CD4-positive, alpha-beta T cell treated with Interferon gamma for 1 hour (primary cell): ENCODE measurements at regions not wholly inside any gene's neighbourhood (a gene's known extent, or its start where the extent isn't known, plus 50 kb on each side); places are given as distances from the start of the nearest gene placed in this dataset.

ENCODE experiments used
- DNase-seq: peaks from one replicate; pipeline ENCODE4 v3.0.0-alpha.2; 2020

- DNase-seq = no peak
Measured at GRCh38 chr1:36717431-36717830, 234.7 kb upstream of the CSF3R start.

DNA sequence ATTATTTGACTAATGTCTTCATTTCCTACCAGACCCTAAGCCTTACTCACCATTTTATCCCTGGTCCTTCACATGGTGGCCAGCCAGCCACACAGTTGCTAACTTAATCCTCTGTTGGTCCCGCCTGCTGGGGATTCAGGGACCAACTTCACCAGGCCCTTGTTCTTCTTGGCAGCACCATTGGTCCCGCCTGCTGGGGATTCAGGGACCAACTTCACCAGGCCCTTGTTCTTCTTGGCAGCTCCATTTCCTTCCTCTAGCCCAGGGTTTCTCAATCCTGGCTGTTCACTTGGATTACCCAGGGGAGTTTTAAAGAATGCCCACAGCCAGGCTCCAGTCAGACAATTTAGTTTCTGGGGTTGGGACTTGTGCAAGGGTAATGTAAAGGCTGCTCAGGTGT is 233.1 kb upstream of the CSF3R start:
- no peak for DNase-seq

DNA sequence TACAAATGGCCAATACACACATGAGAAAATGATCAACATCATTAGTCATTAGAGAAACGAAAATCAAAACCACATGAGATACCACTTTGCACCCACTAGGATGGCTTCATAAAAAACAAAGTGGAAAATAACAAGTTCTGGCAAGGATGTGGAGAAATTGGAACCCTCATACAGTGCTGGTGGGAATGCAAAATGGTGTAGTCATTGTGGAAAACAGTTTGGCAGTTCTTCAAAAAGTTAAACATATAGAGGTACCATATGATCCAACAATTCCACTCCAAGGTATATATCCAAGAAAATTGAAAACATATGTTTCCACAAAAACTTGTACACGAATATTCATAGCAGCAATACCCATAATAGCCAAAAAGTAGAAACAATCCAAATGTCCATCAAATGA is 231.6 kb upstream of the CSF3R start:
- no peak for DNase-seq

- DNase-seq = no peak
Measured at GRCh38 chr1:36711480-36711879, 228.8 kb upstream of the CSF3R start.

GRCh38 chr1:36710951-36711350 is 228.2 kb upstream of the CSF3R start:
- DNase-seq = no peak

GRCh38 chr1:36709869-36710481 is 227.3 kb upstream of the CSF3R start:
- DNase-seq = no peak

DNA sequence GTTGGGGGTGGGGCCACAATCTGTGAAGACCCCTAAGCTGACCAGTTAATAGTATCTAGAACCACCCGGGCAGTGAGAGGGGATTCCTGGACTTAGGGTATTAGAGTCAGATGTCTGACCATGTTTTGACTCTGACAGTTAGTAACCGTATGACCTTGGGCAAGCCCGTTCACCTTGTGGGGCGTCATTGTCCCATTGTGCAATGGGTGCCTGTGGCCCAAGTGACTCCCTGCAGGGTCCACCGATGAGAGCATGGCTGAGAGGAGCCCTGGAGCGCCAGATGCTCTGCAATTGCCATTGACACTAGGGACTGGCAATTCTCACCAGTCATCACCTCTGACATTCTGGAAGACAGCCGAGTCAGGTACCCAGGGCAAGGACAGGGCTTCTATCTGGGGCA is 225.9 kb upstream of the CSF3R start:
- DNase-seq = no peak

GRCh38 chr1:36707221-36707620 is 224.5 kb upstream of the CSF3R start:
- DNase-seq = no peak

DNA sequence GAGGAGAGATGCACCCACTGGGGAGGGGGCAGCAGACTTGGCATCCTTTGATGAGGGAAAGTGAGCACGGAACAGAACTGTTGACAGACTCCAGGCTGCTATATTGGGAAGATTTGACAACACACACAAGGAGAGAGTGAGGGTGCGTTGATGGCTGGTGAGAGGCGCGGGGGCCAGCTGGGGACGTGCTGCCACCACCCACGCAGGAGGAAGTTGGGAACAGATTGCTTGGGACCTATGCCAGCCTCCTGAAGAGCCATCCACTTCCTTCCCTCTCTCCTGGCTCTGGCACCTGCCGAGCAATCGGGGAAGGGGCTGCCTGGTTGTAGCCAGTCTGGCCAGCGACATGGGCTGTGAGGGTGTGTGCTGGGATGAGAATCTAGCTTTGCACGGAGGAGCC is 223.7 kb upstream of the CSF3R start:
- DNase-seq = no peak

DNA sequence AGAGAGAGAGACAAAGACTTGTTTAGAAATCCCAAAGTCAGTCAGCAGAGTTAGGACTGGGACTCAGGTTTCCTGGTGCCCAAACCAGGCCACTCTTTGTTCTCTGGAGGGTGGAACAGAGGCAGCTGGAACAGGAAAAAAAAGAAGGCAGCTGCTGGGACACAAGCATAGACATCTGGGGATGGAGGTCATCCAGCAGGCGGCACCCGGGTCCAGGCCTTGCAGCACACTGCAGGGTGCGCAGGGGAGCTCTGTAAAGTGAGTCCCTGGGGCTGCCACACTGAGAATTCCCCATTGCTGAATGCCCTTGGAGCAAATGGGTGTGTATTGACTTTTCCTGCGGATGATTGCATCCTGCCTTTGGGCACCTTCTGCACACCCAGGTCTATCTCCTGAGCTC is 222.9 kb upstream of the CSF3R start:
- DNase-seq = no peak

GRCh38 chr1:36703526-36704208 is 221.0 kb upstream of the CSF3R start:
- peak; percentile 38 for DNase-seq

GRCh38 chr1:36702963-36703362 is 220.2 kb upstream of the CSF3R start:
- no peak for DNase-seq

DNA sequence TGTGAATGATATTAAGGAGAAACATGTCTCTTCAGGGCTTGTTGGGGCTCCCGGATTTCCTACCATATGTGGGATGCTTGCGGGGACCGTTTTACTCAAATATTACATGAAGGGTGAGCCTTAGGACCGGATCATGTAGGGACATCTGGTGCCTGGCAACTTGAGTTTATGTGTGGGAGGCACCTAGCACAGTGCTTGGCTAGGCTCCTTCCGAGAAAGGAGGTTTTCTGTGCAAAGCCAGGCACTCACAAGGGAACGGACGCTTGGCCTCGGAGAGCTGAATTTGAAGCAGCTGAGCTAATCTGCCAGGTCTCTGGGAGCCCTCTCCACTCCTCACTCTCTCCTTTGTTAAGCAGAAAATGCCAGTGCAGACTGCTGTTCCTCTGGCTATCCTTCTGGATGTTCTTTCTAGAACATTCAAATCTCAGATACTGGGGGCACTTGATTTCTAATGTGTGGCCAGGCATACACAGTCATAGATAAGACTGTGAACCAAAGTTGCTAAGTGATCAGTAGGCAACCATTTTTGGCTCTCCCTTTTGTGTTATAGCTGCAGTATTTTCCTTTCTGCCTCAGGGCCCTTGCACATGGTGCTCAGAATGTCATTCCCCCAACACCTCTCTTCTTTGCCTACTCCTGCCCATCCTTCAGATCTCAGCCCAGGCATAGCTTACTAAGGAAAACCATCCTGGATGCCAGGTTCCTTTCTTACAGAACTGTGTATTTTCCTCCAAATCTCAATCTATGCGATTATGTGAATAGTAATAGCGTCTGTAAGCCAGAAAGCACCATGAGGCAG is 216.6 kb upstream of the CSF3R start:
- DNase-seq = no peak

GRCh38 chr1:36697836-36698605 is 215.3 kb upstream of the CSF3R start:
- DNase-seq = no peak

DNA sequence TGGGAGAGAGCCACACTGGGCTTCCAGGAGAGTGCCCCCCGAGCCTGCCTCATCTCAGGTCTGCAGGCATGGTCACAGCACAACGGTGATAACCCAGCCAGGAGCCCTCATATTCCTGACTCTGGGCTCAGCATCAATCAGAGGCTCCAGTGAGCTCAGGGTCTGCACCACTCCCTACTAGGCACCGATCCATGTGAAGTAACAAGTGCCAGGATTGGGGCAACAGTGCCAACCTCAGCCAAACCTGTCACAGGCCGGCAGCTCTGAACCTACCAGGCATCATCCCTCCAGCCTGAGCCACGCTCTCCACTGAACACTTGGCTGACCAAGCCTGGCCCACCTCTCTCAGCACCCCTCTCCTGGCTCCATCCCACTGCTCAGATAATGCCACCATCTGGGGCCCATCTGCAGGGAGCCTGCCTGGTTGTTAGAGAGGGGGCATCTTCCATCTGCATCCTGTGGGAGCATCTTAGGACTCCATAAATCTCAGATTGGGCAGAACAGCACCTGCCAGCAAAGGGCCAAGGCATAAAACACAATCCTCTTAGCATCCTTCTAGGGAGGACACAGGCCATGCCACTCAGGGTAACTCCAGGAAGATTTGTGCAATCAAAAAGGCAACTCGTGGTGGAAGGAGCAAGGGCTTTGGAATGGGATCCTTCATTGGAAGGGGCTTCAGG is 213.7 kb upstream of the CSF3R start:
- DNase-seq = no peak

DNA sequence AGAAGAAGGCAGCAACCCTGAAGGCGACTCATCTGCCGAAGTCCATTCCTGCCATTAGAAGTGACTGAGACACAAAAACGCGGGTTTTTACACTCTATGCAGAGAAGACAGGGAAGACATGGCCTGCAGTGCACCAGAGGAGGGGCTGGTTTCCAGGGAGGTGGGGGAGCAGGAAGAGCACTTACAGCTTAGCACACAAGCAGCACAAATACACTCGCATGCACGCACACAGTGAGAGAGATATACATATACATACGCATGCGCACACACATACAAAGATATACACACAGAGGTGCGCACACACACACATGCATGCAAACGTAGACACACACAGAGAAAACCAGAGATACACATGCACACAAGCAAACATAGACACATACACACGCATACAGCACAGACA is 210.9 kb upstream of the CSF3R start:
- no peak for DNase-seq

DNA sequence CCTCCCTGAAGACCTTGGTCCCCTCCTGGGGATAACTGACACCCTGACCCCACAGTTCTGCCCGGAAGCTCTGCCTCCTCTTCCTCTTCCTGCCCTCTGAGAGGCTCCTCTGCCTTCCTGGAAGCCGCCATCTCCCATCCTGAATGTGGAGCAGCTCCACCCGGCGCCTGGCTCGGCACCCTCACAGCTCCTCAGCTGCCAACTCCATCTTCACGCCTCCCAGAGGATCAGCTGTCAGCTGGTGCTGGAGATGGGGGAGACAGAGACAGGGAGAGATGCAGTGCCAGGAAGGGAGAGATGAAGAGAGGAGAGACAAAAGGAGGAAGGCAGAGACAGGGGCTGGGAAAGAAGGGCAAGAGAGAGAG is 210.4 kb upstream of the CSF3R start:
- DNase-seq = no peak

GRCh38 chr1:36692465-36693160 is 209.9 kb upstream of the CSF3R start:
- DNase-seq = no peak

GRCh38 chr1:36691374-36691773 is 208.7 kb upstream of the CSF3R start:
- no peak for DNase-seq

DNA sequence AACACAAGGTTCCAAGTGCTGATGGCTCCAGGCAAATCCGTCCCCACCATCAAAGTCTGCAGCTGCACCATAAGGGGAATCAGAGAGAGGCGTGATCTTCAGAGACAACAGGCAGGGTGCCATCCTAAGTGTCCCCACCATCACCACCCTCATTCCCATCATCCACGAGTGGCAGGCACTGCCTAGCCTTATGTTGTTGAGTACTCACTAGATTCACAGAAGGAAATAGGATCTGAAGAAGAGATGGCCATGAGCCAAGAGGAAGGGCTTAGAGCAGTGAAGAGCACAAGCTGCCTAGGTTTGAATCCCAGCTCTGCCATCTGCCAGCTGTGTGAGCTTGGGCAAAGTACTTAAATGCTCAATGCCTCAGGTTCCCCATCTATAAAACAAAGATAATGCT is 207.3 kb upstream of the CSF3R start:
- DNase-seq = no peak

DNA sequence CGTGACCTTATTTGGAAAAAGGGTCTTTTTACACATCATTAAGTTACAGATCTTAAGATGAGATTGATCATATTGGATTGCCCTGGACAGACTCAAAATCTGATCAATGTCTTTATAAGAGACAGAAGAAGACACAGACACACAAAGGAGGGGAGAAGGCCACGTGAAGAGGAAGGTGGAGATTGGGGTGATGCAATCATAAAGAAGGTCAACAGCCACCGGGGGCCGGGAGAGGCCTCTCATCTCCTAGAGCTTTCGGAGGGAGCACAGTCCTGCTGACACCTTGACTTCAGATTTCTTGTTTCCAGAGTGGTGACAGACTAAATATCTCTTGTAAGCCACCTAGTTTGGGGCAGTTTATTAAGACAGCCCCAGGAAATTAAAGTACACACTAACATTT is 204.6 kb upstream of the CSF3R start:
- DNase-seq = no peak

- DNase-seq = no peak
Measured at GRCh38 chr1:36675931-36676562, 193.3 kb upstream of the CSF3R start.
